ENCODE measurements at regions not wholly inside any gene's neighbourhood (a gene's known extent, or its start where the extent isn't known, plus 50 kb on each side); places are given as distances from the start of the nearest gene placed in this dataset.

GRCh38 chr9:95608341-95608740 lies 91.6 kb upstream of the PTCH1 start:
- no peaks in the 10 kb centered on the region for H3K27me3 ChIP-seq
- intact Hi-C loops (cut with DNase I; ENCODE audit: low total_unique reads) = no loop called here
- no peak for DNase-seq
- H3K27ac ChIP-seq = no peak overlapping the region
- peaks cover 0 to 11% (median 6%) of the 10 kb centered on the region in 4 donors for H3K4me1 ChIP-seq
- TF ChIP-seq CTCF (IDR thresholded peaks at IDR 0.05) = no peak
- no peak overlapping the region for H3K4me3 ChIP-seq
- no peaks in the 10 kb centered on the region for H3K9me3 ChIP-seq
- H3K36me3 ChIP-seq = no peaks in the 10 kb centered on the region

GRCh38 chr9:95607507-95607906 lies 90.7 kb upstream of the PTCH1 start:
- Histone ChIP-seq H3K4me1 (peaks cover 0 to 11% (median 6%) of the 10 kb centered on the region in 4 donors), H3K9me3 (no peaks in the 10 kb centered on the region), H3K36me3 (no peaks in the 10 kb centered on the region), H3K27me3 (no peaks in the 10 kb centered on the region), H3K4me3 (no peak overlapping the region), H3K27ac (no peak overlapping the region)
- no peak for DNase-seq
- intact Hi-C loops (cut with DNase I; ENCODE audit: low total_unique reads) = no loop called here
- no peak for TF ChIP-seq CTCF (IDR thresholded peaks at IDR 0.05)

GRCh38 chr9:95606489-95607350 lies 89.9 kb upstream of the PTCH1 start:
- DNase-seq = no peak
- no peak for TF ChIP-seq CTCF (IDR thresholded peaks at IDR 0.05)
- Histone ChIP-seq H3K4me3 (no peak overlapping the region), H3K36me3 (no peaks in the 10 kb centered on the region), H3K27me3 (no peaks in the 10 kb centered on the region), H3K9me3 (no peaks in the 10 kb centered on the region), H3K27ac (no peak overlapping the region), H3K4me1 (peaks cover 0 to 19% (median 13%) of the 10 kb centered on the region in 4 donors)
- intact Hi-C loops (cut with DNase I; ENCODE audit: low total_unique reads) = no loop called here

GRCh38 chr9:95605816-95606488 lies 89.2 kb upstream of the PTCH1 start:
- Histone ChIP-seq H3K9me3 (no peaks in the 10 kb centered on the region), H3K27me3 (no peaks in the 10 kb centered on the region), H3K27ac (no peak overlapping the region), H3K4me1 (peaks cover 0 to 27% (median 21%) of the 10 kb centered on the region in 4 donors), H3K4me3 (no peak overlapping the region), H3K36me3 (no peaks in the 10 kb centered on the region)
- no peak for TF ChIP-seq CTCF (IDR thresholded peaks at IDR 0.05)
- no peak for DNase-seq
- intact Hi-C loops (cut with DNase I; ENCODE audit: low total_unique reads) = no loop called here

- no peak overlapping the region for H3K4me3 ChIP-seq
- peaks cover 0 to 33% (median 26%) of the 10 kb centered on the region in 4 donors for H3K4me1 ChIP-seq
- H3K27ac ChIP-seq = no peak overlapping the region
- H3K9me3 ChIP-seq = no peaks in the 10 kb centered on the region
- intact Hi-C loops (cut with DNase I; ENCODE audit: low total_unique reads) = no loop called here
- TF ChIP-seq CTCF (IDR thresholded peaks at IDR 0.05) = no peak
- H3K36me3 ChIP-seq = no peaks in the 10 kb centered on the region
- no peaks in the 10 kb centered on the region for H3K27me3 ChIP-seq
- no peak for DNase-seq
Observed at GRCh38 chr9:95605101-95605500, 88.3 kb upstream of the PTCH1 start.

All from tibial artery (tissue), 4 donors.